ENCODE measurements at regions not wholly inside any gene's neighbourhood (a gene's known extent, or its start where the extent isn't known, plus 50 kb on each side); places are given as distances from the start of the nearest gene placed in this dataset.

DNA sequence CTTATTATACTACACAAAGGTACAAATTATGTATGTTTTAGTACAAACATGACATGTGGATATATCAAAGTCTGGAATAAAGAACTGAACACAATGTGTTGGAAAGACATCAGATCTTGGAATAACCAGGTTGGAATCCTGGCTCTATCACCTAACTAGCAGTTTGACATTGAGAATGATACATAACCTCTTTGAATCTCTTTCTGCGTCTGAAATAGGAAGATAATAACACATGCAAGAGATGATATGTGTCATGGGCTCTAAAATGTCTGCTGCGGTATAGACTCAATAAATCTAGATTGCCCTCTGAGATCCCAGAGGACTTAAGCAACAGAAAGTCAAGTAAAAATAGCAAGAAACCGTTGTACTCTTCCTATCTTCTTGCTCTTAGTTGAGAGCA, 66.8 kb upstream of the CCN2 start:
- TF ChIP-seq, protein P1, sequence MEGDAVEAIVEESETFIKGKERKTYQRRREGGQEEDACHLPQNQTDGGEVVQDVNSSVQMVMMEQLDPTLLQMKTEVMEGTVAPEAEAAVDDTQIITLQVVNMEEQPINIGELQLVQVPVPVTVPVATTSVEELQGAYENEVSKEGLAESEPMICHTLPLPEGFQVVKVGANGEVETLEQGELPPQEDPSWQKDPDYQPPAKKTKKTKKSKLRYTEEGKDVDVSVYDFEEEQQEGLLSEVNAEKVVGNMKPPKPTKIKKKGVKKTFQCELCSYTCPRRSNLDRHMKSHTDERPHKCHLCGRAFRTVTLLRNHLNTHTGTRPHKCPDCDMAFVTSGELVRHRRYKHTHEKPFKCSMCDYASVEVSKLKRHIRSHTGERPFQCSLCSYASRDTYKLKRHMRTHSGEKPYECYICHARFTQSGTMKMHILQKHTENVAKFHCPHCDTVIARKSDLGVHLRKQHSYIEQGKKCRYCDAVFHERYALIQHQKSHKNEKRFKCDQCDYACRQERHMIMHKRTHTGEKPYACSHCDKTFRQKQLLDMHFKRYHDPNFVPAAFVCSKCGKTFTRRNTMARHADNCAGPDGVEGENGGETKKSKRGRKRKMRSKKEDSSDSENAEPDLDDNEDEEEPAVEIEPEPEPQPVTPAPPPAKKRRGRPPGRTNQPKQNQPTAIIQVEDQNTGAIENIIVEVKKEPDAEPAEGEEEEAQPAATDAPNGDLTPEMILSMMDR (IDR thresholded peaks at IDR 0.05), result no peak
- intact Hi-C loops (cut with DNase I), result no loop called here
- Histone ChIP-seq H3K9me3 (no peaks in the 10 kb centered on the region), H3K27ac (no peak overlapping the region), H3K27me3 (no peaks in the 10 kb centered on the region), H3K36me3 (no peaks in the 10 kb centered on the region), H3K4me1 (peaks cover 3% of the 10 kb centered on the region), H3K4me3 (no peak overlapping the region)
- no peak for DNase-seq
- no peak for ATAC-seq

DNA sequence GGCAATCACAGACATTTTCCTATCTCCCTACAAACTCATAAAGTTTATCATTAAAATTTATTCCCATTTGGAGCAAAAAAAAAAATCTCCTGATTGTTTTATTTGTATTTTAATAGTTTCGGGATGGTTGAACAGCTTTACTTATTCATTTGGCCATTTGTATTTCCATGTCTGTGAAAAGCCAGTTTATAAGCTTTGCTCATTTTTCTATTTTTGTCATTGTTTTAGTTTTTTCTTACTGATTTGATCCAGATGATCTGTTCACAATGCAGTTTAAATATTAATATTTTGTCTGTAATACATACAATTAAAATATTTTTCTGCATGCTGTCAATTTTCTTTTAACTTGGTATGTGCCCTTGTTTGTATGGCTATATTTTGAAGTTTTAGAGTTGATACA, 65.2 kb upstream of the CCN2 start:
- DNase-seq (no peak), ATAC-seq (no peak)
- Histone ChIP-seq H3K27me3 (no peaks in the 10 kb centered on the region), H3K4me3 (no peak overlapping the region), H3K9me3 (no peaks in the 10 kb centered on the region), H3K27ac (no peak overlapping the region), H3K4me1 (peaks cover 3% of the 10 kb centered on the region), H3K36me3 (no peaks in the 10 kb centered on the region)
- intact Hi-C loops (cut with DNase I), result no loop called here
- TF ChIP-seq, protein P1 (IDR thresholded peaks at IDR 0.05), result no peak

DNA sequence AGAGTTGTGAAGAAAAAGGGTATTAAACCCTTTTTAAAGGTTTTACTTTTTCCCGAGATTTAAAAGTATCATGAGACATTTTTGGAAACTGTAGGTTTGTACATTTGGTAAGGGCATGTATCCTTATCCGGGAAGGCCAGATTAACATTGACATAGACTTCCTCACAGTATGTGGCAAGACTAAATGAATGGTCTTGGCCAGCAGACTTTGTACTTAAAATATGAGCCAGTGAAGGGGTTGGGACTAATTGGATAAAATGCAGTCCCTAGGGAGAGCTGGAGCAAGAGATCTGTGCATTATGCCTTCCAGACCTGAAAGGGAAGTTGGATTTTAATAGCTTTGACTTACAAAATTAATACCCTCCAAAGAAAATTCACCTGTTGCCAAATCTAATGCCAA, 60.4 kb upstream of the CCN2 start:
- Histone ChIP-seq H3K27ac (no peak overlapping the region), H3K4me1 (no peaks in the 10 kb centered on the region), H3K4me3 (no peak overlapping the region), H3K36me3 (no peaks in the 10 kb centered on the region), H3K9me3 (no peaks in the 10 kb centered on the region), H3K27me3 (no peaks in the 10 kb centered on the region)
- DNase-seq (no peak), ATAC-seq (no peak)
- intact Hi-C loops (cut with DNase I), result no loop called here
- TF ChIP-seq, protein P1 (IDR thresholded peaks at IDR 0.05), result no peak

DNA sequence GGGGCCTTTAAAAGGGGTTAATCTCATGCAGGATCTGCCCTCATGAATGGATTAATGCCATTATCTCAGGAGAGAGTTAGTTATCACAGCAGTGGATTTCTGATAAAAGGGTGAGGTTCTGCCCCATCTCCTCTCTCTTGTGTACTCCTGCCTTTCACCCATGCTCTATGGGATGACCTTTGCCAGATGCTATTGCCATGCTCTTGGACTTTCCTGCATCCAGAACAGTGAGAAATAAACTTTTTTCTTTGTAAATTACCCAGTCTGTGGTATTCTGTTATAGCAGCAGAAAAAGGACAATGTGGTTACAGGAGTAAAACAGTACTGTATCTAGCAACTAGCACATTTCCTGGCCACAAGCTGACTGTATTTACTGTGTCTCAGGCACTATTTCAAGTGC, 58.0 kb upstream of the CCN2 start:
- intact Hi-C loops (cut with DNase I), result no loop called here
- no peaks in the 10 kb centered on the region for H3K27me3 ChIP-seq
- no peaks in the 10 kb centered on the region for H3K4me1 ChIP-seq
- TF ChIP-seq, protein P1 (IDR thresholded peaks at IDR 0.05), result no peak
- DNase-seq, result no peak
- no peaks in the 10 kb centered on the region for H3K9me3 ChIP-seq
- no peak overlapping the region for H3K4me3 ChIP-seq
- ATAC-seq, result no peak
- no peak overlapping the region for H3K27ac ChIP-seq
- H3K36me3 ChIP-seq, result no peaks in the 10 kb centered on the region

DNA sequence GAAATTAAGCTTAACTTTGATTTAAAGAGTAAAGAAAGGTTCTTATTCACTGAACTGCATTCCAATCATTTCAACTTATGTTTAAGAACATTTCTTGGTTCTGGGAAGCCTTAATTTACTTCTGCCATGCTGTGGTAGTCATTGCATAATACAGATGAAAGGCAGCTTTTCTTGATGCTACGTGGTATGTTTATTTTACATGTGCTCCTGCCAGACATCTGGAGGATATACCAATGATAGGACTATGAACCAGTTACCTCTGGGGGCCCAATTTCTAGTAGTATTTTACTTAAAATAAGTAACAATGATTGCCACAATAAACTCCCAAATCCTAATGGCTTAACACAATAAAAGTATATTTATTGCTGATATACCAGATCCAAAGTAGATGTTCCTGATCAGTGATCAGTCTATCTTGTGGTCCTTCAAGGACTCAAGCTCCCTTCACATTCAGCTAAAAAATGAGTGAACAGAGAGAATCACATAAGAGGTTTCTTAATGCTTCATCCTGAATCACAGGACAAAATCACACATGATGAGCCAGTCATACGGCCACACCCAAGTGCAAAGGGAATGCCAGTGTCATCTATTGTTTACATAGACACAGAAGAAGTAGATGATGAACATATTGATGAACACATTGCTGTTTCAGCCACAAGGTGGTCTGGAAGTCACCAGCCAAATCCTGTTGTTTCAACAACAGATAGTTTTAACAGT, 56.5 kb upstream of the CCN2 start:
- H3K36me3 ChIP-seq, result no peaks in the 10 kb centered on the region
- H3K27me3 ChIP-seq, result no peaks in the 10 kb centered on the region
- TF ChIP-seq, protein P1 (IDR thresholded peaks at IDR 0.05), result no peak
- ATAC-seq (no peak), DNase-seq (no peak)
- no peak overlapping the region for H3K4me3 ChIP-seq
- H3K27ac ChIP-seq, result no peak overlapping the region
- intact Hi-C loops (cut with DNase I), result no loop called here
- H3K4me1 ChIP-seq, result no peaks in the 10 kb centered on the region
- no peaks in the 10 kb centered on the region for H3K9me3 ChIP-seq

DNA sequence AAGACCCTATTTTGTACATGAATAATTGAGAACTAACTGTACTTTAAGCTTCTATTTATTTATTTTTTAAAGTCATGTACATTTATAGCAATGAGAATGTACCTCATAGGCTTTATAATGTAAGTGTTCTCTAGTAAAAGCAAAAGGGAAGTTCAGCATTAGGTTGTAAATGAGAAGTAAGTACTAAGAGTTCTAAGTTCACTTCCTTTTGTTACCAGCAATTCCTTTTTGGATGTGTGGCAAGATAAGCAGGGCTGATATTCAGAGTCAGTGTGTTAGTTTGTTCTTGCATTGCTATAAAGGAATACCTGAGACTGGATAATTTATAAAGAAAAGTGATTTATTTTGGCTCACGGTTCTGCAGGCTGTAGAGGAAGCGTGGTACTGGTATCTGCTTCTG, 54.0 kb upstream of the CCN2 start:
- ATAC-seq (no peak), DNase-seq (no peak)
- Histone ChIP-seq H3K4me1 (no peaks in the 10 kb centered on the region), H3K9me3 (no peaks in the 10 kb centered on the region), H3K4me3 (no peak overlapping the region), H3K36me3 (no peaks in the 10 kb centered on the region), H3K27ac (no peak overlapping the region), H3K27me3 (no peaks in the 10 kb centered on the region)
- TF ChIP-seq, protein P1 (IDR thresholded peaks at IDR 0.05), result no peak
- intact Hi-C loops (cut with DNase I), result no loop called here
